WI38 (cell line): ENCODE measurements at regions not wholly inside any gene's neighbourhood (a gene's known extent, or its start where the extent isn't known, plus 50 kb on each side); places are given as distances from the start of the nearest gene placed in this dataset.
"Not testable (repeated sequence)": the region's sequence is repeated elsewhere in the genome, so short reads cannot be mapped to it uniquely, and the experiment has no call there.

Source experiments
- H3K4me3 ChIP-seq: 2 replicates; pipeline ENCODE4 v1.5.1; 2011; ENCODE audit warnings: low read depth, mild to moderate bottlenecking, control low read depth, low read length
- CTCF ChIP-seq: IDR thresholded peaks from 2 replicates; pipeline ENCODE4 v1.5.1; 2012; ENCODE audit warnings: low read depth, mild to moderate bottlenecking, control low read depth, low read length

GRCh38 chr13:103487841-103488240 lies 421.6 kb upstream of the SLC10A2 start:
- no peak for TF ChIP-seq CTCF
- no peak overlapping the region for H3K4me3 ChIP-seq

- no peak for TF ChIP-seq CTCF
Observed at GRCh38 chr13:103473081-103473480, 406.9 kb upstream of the SLC10A2 start.

GRCh38 chr13:103471896-103472295 lies 405.7 kb upstream of the SLC10A2 start:
- H3K4me3 ChIP-seq: no peak overlapping the region
- no peak for TF ChIP-seq CTCF

More at GRCh38 chr13:103473081-103473480, 406.9 kb upstream of the SLC10A2 start:
- H3K4me3 ChIP-seq: no peak overlapping the region

DNA sequence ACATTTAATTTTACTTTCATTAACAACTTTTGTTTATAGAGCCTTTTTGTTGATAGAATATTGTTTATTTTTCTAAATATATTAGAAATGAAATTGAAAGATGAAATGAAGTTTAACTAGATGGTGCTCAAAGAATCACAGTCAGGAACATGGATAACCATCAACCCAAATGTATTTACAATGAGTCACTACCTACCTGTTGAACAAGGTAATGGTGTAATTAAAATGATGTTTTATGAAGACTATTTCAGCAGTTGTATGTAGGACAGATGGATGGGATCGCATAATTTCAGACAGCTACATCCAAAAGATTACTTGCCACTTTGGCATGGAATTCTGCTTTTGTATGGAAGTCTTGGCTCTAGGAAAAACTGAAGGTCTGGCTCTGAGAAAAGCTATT lies 403.6 kb upstream of the SLC10A2 start:
- no peak overlapping the region for H3K4me3 ChIP-seq
- no peak for TF ChIP-seq CTCF

GRCh38 chr13:103466761-103467160 lies 400.5 kb upstream of the SLC10A2 start:
- no peak for TF ChIP-seq CTCF
- no peak overlapping the region for H3K4me3 ChIP-seq

DNA sequence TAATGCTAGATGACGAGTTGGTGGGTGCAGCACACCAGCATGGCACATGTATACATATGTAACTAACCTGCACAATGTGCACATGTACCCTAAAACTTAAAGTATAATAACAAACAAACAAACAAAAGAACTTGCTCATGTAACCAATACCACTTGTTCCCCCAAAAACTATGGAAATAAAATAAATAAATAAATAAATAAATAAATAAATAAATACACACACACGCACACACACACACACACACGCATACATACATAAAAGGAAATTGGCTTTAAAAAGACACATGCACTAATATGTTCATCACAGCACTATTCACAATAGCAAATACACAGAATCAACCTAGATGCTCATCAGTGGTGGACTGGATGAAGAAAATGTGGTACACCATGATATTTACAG lies 394.0 kb upstream of the SLC10A2 start:
- H3K4me3 ChIP-seq: not testable (repeated sequence)

GRCh38 chr13:103457050-103457449 lies 390.8 kb upstream of the SLC10A2 start:
- not testable (repeated sequence) for H3K4me3 ChIP-seq

GRCh38 chr13:103451656-103452055 lies 385.4 kb upstream of the SLC10A2 start:
- no peak overlapping the region for H3K4me3 ChIP-seq
- no peak for TF ChIP-seq CTCF
